ENCODE measurements at regions not wholly inside any gene's neighbourhood (a gene's known extent, or its start where the extent isn't known, plus 50 kb on each side); places are given as distances from the start of the nearest gene placed in this dataset.

DNA sequence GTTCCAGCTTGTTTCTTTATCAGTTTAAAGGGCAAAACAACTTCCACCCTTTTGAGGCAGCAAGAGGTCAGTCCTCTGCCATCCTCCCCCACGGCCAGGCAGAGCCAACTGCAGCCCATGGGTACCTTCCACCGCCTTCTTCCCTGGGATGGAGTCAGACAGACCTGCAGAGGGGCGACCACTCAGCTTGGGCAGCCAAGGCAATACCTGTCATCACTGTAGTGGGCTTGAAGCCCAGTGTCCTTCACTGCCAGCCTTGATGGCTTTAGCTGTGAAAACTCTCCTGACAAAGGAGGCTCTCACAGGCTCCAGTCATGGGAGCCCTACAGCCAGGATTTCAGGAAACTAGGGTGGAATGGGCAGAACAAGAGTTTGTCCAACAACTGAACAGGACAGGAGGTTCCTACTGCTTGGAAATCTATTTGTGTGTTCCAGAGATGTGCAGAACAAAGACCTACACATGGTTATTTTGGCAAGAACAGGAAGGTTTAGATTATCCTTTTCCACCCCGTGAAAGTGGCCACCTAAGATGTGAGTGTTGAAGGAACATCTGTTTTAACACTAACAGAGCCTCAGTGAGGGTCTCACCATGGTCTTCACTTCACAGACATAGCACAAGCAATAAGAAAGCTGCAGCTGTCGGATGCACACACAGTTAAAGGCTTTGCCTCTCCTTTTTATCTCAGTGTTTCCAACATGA, 93.9 kb upstream of the RMDN2 start:
- DNase-seq (ENCODE audit: insufficient read length, low spot score) (no peak), FAIRE-seq (no peak)

DNA sequence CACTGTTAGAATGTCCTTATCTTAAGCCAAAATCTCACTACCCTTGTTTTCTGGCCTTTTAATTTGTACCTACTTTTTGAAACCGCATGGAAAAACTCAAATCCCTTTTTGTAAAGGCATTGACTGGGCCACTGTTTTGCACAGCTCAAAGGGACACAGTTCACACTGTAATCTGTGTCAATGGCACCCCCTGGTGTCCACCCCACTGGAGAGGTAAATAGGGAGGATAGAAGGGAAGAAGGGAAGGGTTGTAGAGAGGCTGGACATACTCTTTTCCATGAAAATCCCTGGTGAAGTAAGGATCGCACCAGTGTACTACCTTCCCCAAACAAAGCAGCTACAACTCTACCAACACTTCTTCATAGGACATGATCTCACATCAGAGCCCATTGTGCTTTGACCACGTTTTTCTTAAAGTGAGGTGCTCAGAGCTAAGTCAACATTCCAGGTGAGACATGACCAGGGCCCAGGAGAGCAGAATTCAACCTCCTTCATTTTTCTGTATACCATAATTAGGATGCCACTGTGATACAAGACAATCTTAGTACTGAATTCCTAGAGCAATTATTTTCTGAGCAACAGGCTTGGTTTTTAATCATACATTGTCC, 92.4 kb upstream of the RMDN2 start:
- FAIRE-seq, result peak; percentile 94
- peak; percentile 40 for DNase-seq (ENCODE audit: insufficient read length, low spot score)

DNA sequence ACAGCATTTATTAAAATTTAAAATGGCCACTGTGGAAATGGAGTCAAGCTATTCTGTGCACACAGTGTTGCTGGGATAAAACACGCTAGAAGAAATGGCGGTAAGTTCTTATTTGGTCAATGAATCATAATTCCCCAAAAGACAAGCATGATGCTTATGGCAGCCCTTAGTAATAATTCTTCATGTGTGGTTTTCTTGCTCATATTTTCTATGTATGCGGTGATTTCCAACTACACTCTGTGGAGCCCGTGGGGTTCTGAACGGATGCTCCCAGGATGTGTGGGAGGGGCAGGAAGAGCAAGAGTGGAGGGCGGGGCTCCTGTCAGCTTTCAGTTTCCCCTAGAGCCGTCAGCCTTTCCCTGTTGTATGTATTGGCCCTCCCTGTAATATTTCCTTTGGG, 91.7 kb upstream of the RMDN2 start:
- DNase-seq (ENCODE audit: insufficient read length, low spot score) (no peak), FAIRE-seq (peak; percentile 66)

DNA sequence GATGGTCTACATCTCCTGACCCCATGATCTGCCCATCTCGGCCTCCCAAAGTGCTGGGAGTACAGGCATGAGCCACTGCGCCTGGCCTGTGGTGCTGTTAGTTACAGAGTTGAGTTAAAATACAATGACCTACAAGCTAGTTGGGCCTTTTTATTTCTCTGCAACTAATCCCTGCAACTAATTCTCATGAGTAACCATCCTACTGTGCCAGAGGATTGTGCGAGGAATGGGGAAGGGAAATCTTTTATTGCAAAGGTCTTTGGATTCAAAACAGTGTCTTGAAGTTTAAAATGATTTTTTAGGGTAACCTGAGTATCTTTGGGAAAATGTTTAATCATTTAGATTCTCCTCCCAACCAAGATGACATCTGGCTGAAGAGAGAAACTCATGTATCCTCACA, 88.8 kb upstream of the RMDN2 start:
- no peak for FAIRE-seq
- no peak for DNase-seq (ENCODE audit: insufficient read length, low spot score)

DNA sequence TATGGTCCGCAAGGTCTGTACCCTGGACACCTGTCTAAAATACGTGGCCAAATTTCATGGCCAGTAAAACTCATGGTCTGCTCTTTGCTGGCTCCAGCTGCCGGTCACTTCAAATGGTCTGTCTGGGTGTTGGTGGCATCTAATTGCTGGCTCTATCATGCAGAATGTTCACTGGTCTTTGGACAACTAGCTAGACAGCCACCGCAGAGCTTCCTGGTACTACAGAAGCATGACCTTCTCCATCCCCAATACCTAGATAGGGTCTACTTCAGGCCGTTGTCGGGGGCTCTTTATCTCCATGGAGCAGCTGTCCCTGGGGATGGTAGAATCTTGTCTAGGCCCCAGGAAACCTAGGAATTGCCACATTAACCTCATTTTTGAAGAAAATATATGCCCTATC, 88.4 kb upstream of the RMDN2 start:
- FAIRE-seq, result no peak

DNA sequence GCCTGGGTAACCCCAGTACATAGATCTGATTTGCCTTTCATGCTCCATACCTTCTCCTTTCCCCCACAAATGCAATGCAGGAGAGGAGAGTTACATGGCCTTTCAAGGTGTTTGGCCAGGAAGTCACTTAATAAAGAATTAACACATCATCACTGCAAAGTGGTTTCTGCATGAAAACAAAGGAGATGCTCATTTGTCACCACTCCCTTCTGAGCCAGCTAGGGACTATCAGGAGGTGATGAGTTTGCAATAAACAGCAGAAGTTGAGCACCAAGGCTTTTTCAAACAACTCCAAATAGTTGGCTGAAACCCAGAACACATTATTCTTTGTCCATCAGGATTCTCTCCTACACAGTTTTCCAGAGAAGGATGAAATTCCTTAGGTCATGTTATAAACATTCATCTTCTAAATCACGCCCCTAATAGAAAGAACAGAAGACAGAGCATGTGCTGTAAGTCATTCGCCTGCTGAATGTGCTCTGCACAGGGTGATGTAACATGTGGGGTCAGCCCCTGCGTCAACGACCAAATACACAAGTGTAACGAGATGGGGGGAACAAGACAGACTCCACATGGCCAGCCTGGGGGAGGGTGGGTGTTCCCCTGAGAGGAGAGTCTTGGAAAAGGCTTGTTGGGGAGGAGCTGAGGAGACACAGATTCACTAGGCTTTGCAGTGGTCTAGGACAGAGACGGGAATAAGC, 87.3 kb upstream of the RMDN2 start:
- FAIRE-seq (no peak), DNase-seq (ENCODE audit: insufficient read length, low spot score) (no peak)

More for the DNA sequence above, 88.4 kb upstream of the RMDN2 start:
- no peak for DNase-seq (ENCODE audit: insufficient read length, low spot score)

DNA sequence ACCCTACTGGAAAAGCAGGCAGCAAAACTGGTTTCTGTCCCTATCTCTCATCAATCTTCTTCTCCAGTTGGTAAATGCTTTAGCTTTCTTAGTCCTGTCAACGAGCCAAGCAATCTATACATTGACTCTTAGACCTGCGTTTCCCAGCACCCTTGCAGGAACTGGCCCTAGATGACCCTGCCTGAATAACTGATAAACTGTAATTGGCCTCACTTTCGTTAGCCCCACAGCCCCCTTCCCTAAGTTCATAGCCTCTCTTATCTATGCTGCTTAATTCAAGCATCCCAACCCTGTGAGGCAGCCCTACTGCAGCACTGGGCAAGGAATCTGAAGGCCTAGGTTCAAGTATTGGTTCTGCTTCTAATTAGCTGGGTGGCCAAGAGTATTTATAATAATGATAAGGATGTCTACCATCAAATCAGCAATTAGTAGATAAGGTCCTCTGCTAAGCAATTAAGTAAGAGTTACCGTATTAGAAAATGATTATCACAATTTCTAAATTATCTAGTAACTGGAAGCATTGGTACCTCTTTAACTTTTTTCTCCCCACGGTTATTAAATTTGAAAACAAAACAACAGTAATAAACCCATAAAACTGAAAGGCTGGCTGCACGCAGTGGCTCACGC, 86.4 kb upstream of the RMDN2 start:
- no peak for DNase-seq (ENCODE audit: insufficient read length, low spot score)
- FAIRE-seq, result no peak

DNA sequence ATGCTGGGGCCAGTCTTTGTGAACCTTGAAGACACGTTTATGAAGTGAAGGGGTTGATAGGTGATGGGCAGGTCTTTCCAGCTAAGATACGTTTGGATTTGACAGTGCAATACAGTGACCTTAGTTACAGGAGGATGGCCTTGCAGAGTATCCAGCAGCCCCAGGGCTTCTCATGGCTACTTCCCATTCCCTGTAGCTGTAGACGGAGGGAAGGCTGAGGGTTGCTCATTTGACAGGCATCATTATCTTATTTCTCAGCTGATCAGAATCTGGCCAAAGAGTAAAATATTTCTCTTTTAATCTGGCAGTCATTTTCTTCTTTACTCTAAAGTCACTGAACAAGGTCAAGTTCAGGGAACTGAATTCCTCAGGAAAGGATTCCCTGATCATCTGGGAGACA, 85.1 kb upstream of the RMDN2 start:
- no peak for DNase-seq (ENCODE audit: insufficient read length, low spot score)
- FAIRE-seq, result no peak

DNA sequence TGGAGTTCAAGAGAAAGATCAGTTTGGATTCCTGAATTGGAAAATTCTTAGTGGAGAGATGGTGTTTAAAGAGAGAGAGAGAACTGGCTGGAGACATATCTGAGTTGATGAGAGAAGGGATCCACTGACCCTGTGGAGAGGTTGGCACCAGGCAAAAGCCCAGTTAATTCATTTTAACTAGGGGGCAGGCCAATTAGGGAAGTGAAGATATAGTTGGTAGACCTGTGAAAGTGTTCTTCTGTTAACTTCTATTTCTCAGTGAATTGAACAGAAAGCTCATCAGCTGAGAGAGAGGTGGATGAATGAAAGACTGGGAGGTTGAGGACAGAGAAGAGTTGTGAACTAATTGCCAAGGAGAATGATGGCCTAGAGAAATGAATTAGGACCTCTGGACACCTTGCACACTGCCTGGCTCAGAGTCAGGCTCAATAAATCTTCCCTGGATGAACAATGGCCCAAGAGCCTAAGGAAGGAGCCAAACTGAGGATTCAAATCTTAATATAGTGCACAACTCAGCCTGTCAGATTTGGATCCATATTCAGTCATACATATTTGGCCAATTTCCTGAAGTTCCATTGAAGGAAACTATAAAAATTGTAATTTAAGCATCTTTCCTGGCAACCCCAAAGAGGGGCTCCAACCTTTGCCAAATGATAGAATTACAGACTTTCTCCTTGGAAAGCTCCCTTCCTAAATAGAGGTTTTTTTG, 82.2 kb upstream of the RMDN2 start:
- DNase-seq (ENCODE audit: insufficient read length, low spot score), result no peak
- no peak for FAIRE-seq

DNA sequence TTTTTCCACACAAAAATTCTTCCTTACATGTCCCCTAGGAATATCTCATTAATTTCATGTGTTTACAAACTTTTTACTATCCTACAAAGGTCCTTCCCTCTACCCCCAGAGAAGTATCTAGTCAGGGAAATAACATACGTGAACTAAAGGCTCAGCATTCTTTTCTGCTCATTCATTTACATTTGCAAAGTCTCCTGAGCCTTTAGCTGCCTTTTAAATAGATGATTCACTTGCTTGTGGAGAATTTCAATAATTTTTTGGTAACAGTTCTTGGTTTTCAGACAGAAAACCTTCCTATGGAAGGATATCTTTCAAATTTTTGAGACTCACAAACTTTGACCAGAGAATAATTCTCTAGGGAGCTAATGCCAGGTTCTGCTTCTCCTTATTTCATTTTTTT, 81.5 kb upstream of the RMDN2 start:
- no peak for DNase-seq (ENCODE audit: insufficient read length, low spot score)

DNA sequence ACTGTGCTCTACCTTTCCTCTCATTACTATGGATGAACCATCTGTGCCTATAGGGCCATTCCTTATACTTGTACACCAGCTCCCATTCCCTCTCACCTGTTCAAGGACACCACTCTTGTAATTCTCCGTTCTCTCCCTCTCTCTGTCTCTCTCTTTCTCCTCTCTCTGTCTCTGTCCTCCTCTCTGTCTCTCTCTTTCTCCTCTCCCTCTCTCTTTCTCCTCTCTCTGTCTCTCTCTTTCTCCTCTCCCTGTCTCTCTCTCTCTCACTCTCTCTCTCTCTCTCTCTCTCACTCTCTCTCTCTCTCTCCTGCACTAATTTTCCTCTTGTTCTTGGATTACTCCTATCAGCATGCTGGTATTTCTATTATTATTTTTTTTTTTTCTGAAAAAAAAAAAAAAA, 78.9 kb upstream of the RMDN2 start:
- FAIRE-seq (no peak), DNase-seq (ENCODE audit: insufficient read length, low spot score) (no peak)

More for the DNA sequence above, 81.5 kb upstream of the RMDN2 start:
- no peak for FAIRE-seq

DNA sequence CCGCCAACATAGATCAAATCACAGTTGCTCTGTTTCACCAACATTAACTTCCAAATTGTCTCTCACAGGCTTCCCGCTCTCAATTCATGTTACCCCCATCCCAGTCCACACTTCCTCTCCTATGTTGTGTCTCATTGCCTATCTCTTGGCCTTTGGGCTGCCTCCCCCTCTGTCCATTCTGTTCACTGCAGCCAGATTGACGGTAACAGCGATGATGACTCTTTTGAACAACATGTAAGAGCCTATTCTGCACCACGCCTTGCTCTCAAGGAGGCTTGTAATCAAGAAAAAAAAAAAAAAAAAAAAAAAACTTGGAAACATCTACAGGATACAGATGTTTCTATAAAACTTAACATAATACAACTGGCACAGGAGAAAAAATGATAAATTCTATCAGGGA, 77.3 kb upstream of the RMDN2 start:
- DNase-seq (ENCODE audit: insufficient read length, low spot score) (no peak), FAIRE-seq (no peak)

DNA sequence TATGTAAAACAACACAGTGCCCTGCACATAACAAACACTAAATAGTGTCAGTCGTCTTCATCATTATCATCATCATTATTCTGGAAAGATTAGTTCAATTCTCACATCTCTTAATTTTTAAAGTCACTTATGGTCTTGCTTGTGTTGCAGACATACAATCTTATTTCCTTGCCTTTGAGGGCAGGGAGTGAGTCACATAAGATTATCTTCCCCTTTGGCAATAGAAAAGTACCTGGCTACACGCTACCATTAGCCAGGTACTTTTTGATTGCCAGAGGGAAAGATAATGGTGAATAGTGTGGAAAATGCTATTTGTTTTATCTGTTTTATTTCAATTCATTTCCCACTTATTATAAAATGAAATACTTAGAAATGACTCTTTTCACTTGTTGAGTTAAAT, 76.6 kb upstream of the RMDN2 start:
- DNase-seq (ENCODE audit: insufficient read length, low spot score), result no peak
- no peak for FAIRE-seq

DNA sequence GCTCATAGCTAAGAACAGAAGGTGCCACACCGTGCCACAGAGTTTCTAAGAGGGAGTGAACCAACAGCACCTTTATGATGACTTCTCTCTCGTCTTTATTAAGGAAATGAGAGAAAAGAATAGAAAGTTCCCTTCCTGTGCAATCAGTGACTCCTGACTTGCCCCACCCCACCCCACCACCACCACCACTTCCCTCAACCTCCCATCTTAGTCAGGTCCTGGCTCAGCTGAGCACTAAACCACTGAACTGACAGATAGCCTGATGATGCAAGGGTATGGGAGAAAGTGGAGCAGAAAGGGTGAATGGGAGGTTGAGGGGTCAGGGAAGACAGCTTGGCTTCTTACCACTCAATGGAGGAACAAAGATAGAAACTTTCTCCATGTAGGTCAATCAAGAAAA, 75.2 kb upstream of the RMDN2 start:
- FAIRE-seq (no peak), DNase-seq (ENCODE audit: insufficient read length, low spot score) (no peak)

DNA sequence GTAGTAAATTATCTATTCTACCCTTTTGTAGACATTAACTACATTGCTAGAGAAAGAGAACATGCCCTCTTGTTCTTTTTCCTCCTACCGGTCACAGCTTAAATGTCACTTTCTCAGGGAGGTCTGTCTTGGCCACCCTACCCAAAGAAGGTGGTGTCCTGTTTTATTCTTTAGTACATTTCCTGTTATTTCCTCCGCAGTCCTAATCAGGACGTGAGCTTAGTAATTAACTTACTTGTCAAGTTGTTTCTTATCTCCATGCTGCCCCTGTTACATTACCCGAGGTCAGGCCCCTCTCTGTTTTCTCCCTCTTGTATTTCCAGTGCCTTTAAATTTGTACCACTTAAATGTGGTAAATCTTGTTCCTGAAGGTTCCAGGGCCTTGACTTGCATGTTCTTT, 73.7 kb upstream of the RMDN2 start:
- peak; percentile 27 for DNase-seq (ENCODE audit: insufficient read length, low spot score)
- peak; percentile 96 for FAIRE-seq

DNA sequence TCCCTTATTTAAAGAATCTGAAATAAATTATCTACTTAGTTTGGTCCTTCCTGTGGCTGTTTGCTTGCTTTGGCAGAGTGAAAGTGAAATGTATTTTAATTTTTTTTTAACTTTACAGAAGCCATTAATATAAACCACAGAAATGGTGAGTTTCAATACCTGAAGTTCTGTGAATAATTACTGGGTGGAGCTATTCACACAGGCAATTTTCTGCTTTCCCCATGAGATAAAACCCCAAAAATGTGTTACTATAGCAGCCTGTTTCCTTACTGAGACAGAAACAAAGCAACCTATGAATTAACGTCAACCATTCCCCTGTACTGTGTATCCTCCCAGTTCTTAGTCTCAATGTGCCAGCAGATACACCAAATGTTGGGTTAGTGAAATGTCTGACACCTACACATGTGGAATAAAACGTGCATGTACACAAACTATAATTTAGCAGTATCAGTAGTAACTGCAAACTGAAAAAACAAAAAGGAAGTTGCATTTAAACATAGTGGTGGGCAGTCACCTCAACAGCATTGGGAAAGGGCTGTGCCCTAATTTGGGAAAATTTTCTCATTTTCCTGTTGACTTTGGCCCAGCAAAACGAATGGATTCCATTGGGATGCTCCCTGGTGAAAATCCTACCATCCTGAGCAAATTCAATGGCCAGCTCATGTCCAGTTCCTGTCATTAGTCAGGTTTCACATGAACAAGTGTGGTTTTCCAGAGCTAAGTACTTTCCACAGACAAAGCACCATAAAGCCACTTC, 73.1 kb upstream of the RMDN2 start:
- DNase-seq (ENCODE audit: insufficient read length, low spot score) (peak; percentile 37), FAIRE-seq (no peak)

DNA sequence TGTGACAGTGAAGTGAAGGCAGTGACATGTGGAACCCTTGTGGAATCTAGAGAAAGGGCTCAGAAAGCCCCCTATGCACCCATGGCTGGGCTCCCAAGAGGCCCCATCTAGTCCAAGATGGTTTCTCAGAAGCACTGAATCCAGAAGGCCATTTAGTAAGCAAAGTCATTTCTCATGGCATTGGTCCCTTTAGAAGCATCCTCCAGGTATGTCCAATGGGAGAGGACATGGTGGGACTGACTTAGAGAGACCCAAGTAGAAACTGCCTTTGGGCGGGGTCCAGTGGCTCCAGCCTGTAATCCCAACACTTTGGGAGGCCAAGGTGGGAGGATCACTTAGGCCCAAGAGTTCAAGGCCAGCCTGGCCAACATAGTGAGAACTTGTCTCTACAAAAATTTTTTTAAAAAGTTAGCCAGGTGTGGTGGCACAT, 72.5 kb upstream of the RMDN2 start:
- DNase-seq (ENCODE audit: insufficient read length, low spot score), result no peak
- no peak for FAIRE-seq

DNA sequence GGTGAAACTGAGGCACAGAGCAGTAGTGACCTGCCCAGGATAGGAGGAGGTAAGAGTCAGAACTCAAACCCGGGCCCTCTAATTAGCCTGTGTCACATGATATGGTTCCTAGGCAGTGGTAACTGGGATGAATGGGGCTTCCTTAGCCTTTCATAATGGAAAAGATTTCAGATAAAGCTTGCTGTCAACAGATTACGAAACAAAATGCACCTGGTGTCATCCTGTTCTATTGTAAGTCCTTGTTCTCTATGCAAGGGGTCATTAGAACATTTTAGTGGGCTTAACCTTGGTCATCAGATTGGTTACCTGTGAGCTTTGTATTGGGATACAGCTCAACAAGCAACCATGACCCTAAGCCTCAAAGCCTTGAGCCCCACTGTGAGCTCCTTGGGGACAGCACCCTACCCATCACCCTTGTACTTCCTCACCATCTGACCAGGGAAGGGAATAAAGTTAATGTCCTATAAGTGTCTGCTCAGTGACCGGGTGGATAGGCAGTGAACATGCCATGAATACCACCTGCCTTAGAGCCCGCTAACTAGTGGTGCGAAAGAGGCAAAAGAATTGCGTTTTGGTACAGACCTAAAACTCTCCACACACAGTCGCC, 70.3 kb upstream of the RMDN2 start:
- peak; percentile 35 for FAIRE-seq
- DNase-seq (ENCODE audit: insufficient read length, low spot score), result no peak

DNA sequence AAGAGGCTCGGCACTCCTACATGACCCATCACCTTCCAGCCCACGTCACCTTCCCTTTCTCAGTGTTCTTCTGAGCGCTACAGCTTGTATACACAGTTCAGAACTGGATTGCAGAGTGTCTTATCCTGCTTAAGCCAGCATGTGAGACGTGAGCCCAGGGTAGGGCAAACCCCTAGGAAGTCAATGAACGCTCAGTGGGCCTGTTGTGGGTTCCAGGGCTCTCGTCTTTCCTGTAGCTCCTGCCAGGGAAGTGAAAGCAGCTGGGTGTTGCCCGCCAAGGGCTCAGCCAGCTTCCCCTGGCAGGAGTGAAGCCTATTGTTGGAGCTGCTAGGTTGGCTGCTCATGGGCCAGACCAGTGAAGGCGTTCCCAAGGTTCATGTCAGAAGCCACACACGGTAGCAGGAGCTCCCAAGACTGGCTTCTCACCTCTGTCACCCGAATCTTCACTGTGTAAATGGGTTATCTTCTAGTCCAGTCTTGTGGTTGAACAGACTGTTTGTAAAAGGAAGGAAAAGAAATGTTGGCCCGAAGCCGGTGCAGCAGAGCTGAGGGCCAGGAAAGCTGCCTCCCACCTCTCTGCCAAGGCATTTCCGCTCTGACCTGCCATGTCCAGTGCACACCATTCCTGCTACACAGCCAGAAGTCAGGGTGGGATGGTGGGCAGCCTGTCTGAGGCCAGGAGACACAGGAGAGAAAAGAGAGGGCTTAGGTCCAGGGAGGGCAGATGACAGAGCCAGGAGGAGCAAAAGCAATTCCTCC, 69.6 kb upstream of the RMDN2 start:
- DNase-seq (ENCODE audit: insufficient read length, low spot score) (no peak), FAIRE-seq (peak; percentile 78)
